Tibial artery (tissue), 4 donors: ENCODE measurements at regions not wholly inside any gene's neighbourhood (a gene's known extent, or its start where the extent isn't known, plus 50 kb on each side); places are given as distances from the start of the nearest gene placed in this dataset.

Source experiments
- DNase-seq, 2 donors: peaks; one replicate each; pipeline ENCODE4 v3.0.0-alpha.2; 2019
- H3K27ac ChIP-seq, 2 donors: fragments of 200-600 bp; sonication (generic) in 1 of 2; 1 replicate in 1 of 2; 2 replicates in 1 of 2; pipeline ENCODE4 v1.5.1; 2018 to 2019; ENCODE audit warnings: mild to moderate bottlenecking in 1 of 2
- H3K27me3 ChIP-seq, 2 donors: fragments of 200-600 bp; sonication (generic) in 1 of 2; one replicate each; pipeline versions ENCODE4 v1.5.1 to v1.6.0; 2016 to 2019
- H3K36me3 ChIP-seq, 3 donors: fragments of 200-600 bp; sonication (generic) in 2 of 3; one replicate each; pipeline ENCODE4 v1.5.1; 2016 to 2019; ENCODE audit warnings: mild to moderate bottlenecking in 2 of 3
- H3K4me1 ChIP-seq, 4 donors: fragments of 200-600 bp; sonication (generic) in 2 of 4; 1 replicate in 3 of 4; 2 replicates in 1 of 4; pipeline ENCODE4 v1.5.1; 2016 to 2019
- H3K4me3 ChIP-seq, 2 donors: fragments of 200-600 bp; sonication (generic) in 1 of 2; 1 replicate in 1 of 2; 2 replicates in 1 of 2; pipeline ENCODE4 v1.5.1; 2018 to 2019; ENCODE audit warnings: mild to moderate bottlenecking in 2 of 2
- H3K9me3 ChIP-seq, 3 donors: fragments of 200-600 bp; sonication (generic) in 1 of 3; one replicate each; pipeline ENCODE4 v1.5.1; 2016 to 2019
- intact Hi-C: fragments of 100-400 bp; cut with DNase I; formaldehyde crosslinking; loops from one replicate; pipeline ENCODE4 v1.15.0; 2023; ENCODE audit warnings: low total_unique reads
- TF ChIP-seq, protein P1 (sequence below), 2 experiments: fragments of 200-600 bp in 1 of 2; fragments of 450-650 bp in 1 of 2; IDR thresholded peaks; one replicate each; pipeline ENCODE4 v1.5.1; 2017 to 2019; ENCODE audit warnings: antibody characterized with exemption in 2 of 2, mild to moderate bottlenecking in 1 of 2, moderate library complexity in 1 of 2

DNA sequence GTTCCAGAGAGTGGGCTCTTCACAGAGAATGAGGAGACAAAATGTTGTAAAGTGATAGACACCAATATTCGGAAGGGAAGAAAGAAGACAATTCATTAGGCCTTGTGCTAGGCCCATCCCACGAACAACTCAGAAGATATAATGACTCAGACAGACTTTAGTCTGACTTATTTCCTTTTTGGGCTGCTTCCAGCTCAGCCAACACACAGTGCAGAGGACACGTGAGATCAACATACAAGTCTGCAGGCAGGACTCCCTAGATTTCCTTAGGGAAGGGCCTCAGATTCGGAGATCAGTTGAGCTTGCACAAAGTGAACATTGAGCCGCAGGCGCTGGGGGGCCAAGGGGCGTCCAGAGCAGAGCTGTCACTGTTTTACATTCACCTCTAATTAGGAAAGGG is 290.7 kb upstream of the TENM3 start:
- H3K27me3 ChIP-seq, result no peaks in the 10 kb centered on the region
- TF ChIP-seq, protein P1, sequence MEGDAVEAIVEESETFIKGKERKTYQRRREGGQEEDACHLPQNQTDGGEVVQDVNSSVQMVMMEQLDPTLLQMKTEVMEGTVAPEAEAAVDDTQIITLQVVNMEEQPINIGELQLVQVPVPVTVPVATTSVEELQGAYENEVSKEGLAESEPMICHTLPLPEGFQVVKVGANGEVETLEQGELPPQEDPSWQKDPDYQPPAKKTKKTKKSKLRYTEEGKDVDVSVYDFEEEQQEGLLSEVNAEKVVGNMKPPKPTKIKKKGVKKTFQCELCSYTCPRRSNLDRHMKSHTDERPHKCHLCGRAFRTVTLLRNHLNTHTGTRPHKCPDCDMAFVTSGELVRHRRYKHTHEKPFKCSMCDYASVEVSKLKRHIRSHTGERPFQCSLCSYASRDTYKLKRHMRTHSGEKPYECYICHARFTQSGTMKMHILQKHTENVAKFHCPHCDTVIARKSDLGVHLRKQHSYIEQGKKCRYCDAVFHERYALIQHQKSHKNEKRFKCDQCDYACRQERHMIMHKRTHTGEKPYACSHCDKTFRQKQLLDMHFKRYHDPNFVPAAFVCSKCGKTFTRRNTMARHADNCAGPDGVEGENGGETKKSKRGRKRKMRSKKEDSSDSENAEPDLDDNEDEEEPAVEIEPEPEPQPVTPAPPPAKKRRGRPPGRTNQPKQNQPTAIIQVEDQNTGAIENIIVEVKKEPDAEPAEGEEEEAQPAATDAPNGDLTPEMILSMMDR (IDR thresholded peaks at IDR 0.05), result no peak
- intact Hi-C loops, result no loop called here
- H3K36me3 ChIP-seq, result no peaks in the 10 kb centered on the region
- H3K27ac ChIP-seq, result no peak overlapping the region
- H3K9me3 ChIP-seq, result no peaks in the 10 kb centered on the region
- H3K4me3 ChIP-seq, result no peak overlapping the region
- peaks cover 0 to 7% (median 2%) of the 10 kb centered on the region in 4 donors for H3K4me1 ChIP-seq
- no peak for DNase-seq

DNA sequence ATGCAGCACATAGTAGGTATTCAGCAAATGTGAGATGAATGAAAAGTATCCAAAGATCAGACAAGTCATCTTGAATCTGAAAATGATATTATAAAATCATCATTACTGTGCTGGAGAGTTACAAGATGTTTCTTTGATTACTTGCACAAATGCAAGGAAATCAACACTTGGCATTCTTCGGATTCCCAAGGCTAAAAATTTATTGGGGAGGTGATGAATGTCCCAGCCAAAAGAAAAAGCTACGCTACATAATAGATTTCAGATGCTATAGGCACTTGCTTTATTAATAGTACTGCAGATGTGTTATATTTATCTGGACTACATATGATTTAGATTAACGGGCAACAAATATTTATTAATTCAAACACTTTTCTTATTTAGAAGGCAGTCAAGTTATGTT is 286.7 kb upstream of the TENM3 start:
- no peaks in the 10 kb centered on the region for H3K9me3 ChIP-seq
- DNase-seq, result no peak
- intact Hi-C loops, result no loop called here
- TF ChIP-seq, protein P1 (IDR thresholded peaks at IDR 0.05), result no peak
- peaks cover 0 to 7% (median 2%) of the 10 kb centered on the region in 4 donors for H3K4me1 ChIP-seq
- no peak overlapping the region for H3K4me3 ChIP-seq
- no peaks in the 10 kb centered on the region for H3K36me3 ChIP-seq
- H3K27ac ChIP-seq, result no peak overlapping the region
- no peaks in the 10 kb centered on the region for H3K27me3 ChIP-seq

DNA sequence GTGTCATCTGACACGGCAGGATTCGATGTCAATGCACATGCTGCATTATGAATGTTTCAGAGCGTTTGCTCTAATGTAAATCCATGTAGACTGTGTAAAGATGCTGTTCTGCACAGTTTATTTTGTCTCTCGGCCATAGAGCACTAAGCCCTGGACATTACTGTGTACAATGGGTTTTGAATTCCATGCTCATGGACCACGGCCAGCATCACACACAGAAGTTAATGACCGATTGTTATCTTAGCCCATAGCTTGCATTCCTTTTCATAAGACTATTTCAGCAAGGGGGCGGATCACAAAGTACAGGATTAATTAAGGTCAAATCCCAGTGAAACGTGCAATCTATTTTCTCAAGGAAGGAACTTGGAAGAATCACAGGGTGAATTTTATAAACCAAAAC is 286.1 kb upstream of the TENM3 start:
- no peak overlapping the region for H3K4me3 ChIP-seq
- no peaks in the 10 kb centered on the region for H3K36me3 ChIP-seq
- no peak for DNase-seq
- no peaks in the 10 kb centered on the region for H3K27me3 ChIP-seq
- intact Hi-C loops, result no loop called here
- no peak overlapping the region for H3K27ac ChIP-seq
- TF ChIP-seq, protein P1 (IDR thresholded peaks at IDR 0.05), result no peak
- H3K4me1 ChIP-seq, result peaks cover 0 to 7% (median 2%) of the 10 kb centered on the region in 4 donors
- no peaks in the 10 kb centered on the region for H3K9me3 ChIP-seq

DNA sequence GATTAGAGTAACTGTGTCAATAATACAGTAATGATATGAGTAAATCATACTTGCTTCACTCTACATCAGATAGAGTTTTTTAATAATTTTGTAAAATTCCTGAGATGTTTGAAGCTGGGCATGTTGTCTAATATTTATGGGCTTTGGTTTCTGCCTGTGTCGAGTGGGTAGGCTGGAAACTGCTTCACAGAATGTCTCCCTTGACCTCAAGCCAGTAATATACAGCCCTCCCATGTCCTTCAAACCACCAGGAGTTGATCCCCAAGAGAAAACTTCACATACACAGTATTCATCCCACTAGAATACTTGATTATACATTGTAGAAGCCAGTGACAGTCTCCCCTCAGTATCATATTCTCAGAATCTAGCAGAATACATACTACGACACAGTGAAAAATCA is 284.8 kb upstream of the TENM3 start:
- Histone ChIP-seq H3K27me3 (no peaks in the 10 kb centered on the region), H3K36me3 (no peaks in the 10 kb centered on the region), H3K9me3 (no peaks in the 10 kb centered on the region), H3K4me1 (peaks cover 0 to 7% (median 2%) of the 10 kb centered on the region in 4 donors), H3K4me3 (no peak overlapping the region), H3K27ac (no peak overlapping the region)
- no peak for DNase-seq
- intact Hi-C loops, result no loop called here
- TF ChIP-seq, protein P1 (IDR thresholded peaks at IDR 0.05), result no peak

DNA sequence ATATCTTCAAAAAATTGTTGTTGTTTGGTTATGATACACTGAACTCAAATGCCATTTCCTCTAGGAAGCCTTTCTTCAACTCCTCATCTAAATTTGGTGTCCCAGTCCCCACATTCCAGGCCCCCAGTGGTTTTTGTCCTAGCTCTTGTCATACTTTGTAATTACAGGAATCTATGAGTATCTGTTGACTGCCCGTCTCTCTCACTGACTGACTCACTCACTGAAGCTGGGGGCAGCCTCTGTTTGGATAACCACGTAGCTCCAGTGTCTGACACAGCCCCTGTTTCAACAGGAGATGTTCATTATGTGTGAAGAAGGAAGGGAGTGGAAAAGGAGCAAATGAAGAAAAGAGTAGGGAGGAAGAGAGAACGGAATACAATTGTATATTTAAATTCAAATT is 284.1 kb upstream of the TENM3 start:
- H3K4me3 ChIP-seq, result no peak overlapping the region
- no peaks in the 10 kb centered on the region for H3K9me3 ChIP-seq
- H3K27ac ChIP-seq, result no peak overlapping the region
- TF ChIP-seq, protein P1 (IDR thresholded peaks at IDR 0.05), result no peak
- peaks cover 0 to 7% (median 2%) of the 10 kb centered on the region in 4 donors for H3K4me1 ChIP-seq
- no peaks in the 10 kb centered on the region for H3K27me3 ChIP-seq
- DNase-seq, result no peak
- no peaks in the 10 kb centered on the region for H3K36me3 ChIP-seq
- intact Hi-C loops, result no loop called here

DNA sequence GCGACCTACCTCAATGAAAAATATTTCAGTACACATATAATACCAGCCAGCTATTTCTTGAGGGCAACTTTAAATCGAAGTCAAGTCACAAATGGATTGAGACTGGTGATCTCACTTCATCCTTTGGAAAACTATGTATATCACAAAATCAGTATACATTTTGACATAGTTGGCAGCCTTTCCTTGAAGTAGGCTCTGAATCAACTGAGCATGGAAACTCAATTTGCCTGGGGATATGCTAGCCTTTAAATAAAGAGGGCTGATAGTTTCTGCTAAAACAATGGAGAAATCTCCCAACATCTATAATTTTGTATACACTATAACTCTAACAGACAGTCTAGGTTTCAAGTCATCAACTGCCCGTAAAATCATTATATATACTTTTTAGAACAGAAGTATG is 282.8 kb upstream of the TENM3 start:
- DNase-seq, result no peak
- H3K27me3 ChIP-seq, result no peaks in the 10 kb centered on the region
- H3K27ac ChIP-seq, result no peak overlapping the region
- no peak overlapping the region for H3K4me3 ChIP-seq
- H3K9me3 ChIP-seq, result no peaks in the 10 kb centered on the region
- intact Hi-C loops, result no loop called here
- TF ChIP-seq, protein P1 (IDR thresholded peaks at IDR 0.05), result no peak
- peaks cover 0 to 7% (median 2%) of the 10 kb centered on the region in 4 donors for H3K4me1 ChIP-seq
- H3K36me3 ChIP-seq, result no peaks in the 10 kb centered on the region
